Fibroblast of villous mesenchyme (primary cell): ENCODE measurements at regions not wholly inside any gene's neighbourhood (a gene's known extent, or its start where the extent isn't known, plus 50 kb on each side); places are given as distances from the start of the nearest gene placed in this dataset.
A peak's percentile ranks its signal among the peaks of the same experiment; 100 is the strongest.

Source experiments
- DNase-seq: peaks from one replicate; pipeline ENCODE4 v3.0.0-alpha.2; 2010; ENCODE audit warnings: low read depth
- H3K4me3 ChIP-seq: 2 replicates; pipeline ENCODE4 v1.5.1; 2011; ENCODE audit warnings: low read depth, mild to moderate bottlenecking, low read length
- TF ChIP-seq, protein P1 (sequence below): IDR thresholded peaks from 2 replicates; pipeline ENCODE4 v1.5.1; 2012; ENCODE audit warnings: low read depth, mild to moderate bottlenecking, low read length; ENCODE audit not compliant: insufficient read depth

DNA sequence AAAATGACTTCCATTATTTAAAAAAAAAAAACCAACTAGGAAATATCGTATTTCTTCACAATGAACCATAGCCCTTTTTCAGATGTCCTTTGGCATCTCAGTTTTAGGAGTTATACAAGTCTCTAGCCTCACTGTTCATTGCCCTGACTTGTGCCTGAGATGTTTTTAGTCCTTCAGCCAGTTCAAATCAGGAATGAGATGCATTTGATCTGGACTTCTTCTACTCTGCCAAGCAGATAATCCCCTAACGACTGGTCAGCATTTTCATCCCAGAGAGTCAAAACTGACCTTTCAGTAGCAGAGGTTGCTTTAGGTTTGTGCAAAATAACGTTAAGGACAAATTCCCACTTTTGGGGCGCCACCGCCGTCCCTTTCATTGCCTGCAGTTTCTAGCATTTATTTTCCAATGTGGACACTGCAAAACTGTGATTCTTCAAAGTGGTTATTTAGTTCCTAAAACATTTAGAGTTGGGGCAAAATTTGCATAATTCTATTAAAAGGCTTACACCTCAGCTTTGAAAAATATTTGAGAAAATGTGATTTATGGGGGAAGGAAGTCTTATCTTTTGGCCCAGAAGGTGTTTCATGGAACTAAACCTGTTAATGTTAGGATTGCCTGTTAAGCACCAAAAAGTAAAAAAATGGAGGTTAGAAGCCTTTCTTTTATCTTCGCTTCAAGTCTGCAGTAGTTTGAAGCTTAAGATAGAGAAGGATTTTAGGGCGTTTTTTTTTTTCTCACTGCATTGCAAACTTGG is 152.0 kb upstream of the SGK1 start:
- no peak for DNase-seq
- no peak overlapping the region for H3K4me3 ChIP-seq
- TF ChIP-seq, protein P1, sequence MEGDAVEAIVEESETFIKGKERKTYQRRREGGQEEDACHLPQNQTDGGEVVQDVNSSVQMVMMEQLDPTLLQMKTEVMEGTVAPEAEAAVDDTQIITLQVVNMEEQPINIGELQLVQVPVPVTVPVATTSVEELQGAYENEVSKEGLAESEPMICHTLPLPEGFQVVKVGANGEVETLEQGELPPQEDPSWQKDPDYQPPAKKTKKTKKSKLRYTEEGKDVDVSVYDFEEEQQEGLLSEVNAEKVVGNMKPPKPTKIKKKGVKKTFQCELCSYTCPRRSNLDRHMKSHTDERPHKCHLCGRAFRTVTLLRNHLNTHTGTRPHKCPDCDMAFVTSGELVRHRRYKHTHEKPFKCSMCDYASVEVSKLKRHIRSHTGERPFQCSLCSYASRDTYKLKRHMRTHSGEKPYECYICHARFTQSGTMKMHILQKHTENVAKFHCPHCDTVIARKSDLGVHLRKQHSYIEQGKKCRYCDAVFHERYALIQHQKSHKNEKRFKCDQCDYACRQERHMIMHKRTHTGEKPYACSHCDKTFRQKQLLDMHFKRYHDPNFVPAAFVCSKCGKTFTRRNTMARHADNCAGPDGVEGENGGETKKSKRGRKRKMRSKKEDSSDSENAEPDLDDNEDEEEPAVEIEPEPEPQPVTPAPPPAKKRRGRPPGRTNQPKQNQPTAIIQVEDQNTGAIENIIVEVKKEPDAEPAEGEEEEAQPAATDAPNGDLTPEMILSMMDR: no peak

DNA sequence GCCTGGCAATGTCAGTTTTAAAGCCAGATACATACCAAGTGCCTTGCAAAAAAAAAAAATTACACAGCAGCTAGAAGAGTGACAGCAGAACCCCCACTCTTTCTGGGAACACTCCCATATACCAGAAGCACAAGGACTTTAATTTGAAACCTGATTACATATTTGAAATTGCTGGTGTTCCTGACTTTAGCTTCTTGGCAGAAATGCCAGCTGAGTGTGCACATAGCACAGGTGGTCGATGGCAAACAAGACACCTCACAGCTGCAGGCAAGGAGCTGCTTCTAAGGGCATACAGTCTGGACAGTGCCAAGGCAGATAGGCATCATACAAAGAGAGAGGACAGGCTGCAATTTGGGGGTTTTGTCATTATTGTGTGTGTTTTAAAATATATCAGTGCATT is 150.7 kb upstream of the SGK1 start:
- no peak overlapping the region for H3K4me3 ChIP-seq
- TF ChIP-seq, protein P1: no peak
- DNase-seq: no peak

DNA sequence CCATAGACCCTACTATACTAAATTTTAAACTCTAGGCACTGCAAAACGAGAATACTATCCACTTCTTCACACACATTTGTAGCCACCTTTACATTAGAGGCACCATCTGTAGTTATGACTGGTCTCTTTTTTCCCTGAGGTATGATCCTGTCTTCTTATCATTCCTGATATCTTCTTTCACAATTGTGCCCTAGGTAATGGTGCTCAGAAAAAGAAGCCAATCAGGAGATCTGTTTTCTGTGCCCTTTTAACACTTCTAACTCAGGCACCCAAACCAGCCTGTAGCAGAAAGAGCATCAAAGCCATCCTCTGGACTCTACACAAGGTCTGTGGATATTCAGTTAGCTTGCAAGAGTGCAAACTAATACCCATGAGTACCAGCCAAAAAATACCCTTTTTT is 149.7 kb upstream of the SGK1 start:
- DNase-seq: no peak
- no peak overlapping the region for H3K4me3 ChIP-seq
- TF ChIP-seq, protein P1: no peak

DNA sequence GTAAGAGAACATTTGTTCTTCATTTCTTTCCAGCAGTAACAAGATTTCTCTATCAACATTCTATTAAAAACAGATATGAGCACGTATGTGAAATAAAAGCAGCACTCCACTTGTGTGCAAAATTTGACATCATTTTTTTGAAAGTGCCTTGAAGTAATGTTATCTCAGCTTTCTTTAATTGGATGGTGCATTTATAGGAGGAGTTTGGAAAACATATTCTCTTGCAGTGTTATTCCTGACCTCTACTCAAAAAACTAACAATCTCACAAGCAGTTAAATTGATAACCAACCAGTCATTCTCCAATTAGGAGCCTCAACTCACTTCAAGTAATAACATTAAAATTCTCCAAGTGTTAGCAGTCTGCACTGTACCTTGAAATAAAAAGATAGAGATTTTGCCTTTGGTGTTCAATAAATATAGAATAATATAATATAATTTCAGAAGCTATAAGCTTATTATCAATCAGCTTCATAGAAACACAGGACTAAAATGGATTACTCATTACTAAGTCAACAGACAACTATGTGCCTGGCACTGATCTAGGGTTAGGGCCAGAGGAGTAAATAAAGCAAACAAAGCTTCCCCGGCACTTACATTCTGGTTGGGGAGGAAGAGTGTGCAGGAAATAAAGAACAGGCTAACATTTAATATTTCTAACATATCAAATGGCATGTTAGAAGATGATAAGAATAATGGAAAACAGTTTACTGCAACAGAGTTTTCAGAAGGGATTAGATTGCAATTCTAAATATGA is 149.0 kb upstream of the SGK1 start:
- no peak for DNase-seq
- H3K4me3 ChIP-seq: no peak overlapping the region
- TF ChIP-seq, protein P1: no peak

DNA sequence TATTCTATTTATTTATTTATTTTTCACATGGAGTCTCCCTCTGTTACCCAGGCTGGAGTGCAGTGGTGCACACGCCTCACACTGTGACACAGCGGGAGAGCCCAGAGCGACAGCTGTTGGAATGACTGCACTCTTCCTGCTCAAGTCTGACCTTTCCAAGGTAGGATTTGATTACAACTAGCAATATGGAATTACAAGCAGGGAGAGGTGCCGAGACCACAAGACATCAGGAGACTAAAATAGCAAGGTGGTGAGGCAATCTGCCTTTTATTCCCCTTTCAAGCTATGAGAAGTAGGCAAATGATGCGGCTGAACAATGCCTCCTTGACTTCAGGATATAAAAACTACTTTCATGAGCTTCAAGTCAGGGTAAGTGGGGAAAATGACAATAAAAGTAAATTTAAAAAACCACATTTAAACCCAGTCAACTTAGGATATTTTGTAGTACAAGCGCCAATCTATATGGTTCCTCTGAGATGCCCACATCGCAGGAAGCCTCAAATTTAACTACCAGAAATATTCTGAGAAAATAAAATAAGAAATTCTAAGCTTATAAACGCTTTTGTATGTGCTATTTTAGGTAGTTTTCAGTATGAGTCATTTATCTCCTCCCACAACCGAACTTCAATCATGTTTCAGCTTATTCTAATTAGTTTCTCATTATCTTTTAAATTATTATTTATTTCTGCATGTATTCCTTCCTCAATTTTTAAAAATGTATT is 146.9 kb upstream of the SGK1 start:
- H3K4me3 ChIP-seq: no peak overlapping the region
- peak; percentile 43 for DNase-seq
- TF ChIP-seq, protein P1: no peak

DNA sequence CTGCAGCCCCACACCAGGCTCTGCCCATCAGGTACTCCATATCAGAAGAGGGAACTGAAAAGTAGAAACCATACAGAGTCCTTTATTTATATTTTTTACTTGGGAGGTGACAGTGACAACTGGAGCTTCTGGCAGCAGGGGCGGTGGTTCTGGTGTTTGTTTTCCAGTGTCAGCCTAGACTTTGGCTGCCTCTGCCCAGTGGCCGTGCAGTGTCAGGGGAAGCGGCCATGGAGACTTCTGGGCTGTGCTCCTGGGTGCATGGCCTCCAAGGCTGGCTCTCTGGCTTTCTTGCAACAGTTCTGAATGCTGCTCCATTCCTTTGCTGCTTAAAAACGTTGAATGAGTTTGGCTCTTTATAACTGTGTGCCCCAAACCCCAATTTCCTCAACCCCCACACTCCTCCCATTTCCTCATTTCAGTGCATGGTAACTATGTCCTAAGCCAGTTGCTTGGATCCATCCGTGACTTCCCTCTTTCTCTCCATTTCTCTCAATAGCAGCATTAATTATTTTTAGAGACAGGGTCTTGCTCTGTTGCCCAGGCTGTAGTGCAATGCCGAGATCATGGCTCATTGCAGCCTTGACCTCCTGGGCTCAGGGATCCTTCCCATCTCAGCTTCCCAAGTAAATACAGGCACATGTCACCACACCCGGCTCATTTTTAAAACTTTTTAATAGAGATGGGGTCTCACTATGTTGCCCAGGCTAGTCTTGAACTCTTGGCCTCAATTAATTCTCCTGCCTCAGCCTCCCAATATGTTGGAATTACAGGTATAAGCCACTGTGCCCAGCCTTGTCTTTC is 141.1 kb upstream of the SGK1 start:
- DNase-seq: no peak
- H3K4me3 ChIP-seq: no peak overlapping the region
- TF ChIP-seq, protein P1: no peak
